Fibroblast of skin of left quadriceps (primary cell): ENCODE measurements at regions not wholly inside any gene's neighbourhood (a gene's known extent, or its start where the extent isn't known, plus 50 kb on each side); places are given as distances from the start of the nearest gene placed in this dataset.
A peak's percentile ranks its signal among the peaks of the same experiment; 100 is the strongest.

Experiments used
- DNase-seq, 2 experiments: peaks; one replicate each; pipeline ENCODE4 v3.0.0-alpha.2; 2013; ENCODE audit warnings: low read depth in 2 of 2

- DNase-seq, result no peak
Measured at GRCh38 chr14:58846682-58847465, 209.1 kb downstream of the DACT1 start.

GRCh38 chr14:58848365-58848764, 210.6 kb downstream of the DACT1 start:
- no peak for DNase-seq

- no peak for DNase-seq
Measured at GRCh38 chr14:58849601-58850000, 211.8 kb downstream of the DACT1 start.

GRCh38 chr14:58850011-58850410, 212.2 kb downstream of the DACT1 start:
- no peak for DNase-seq

GRCh38 chr14:58861586-58861985, 223.8 kb downstream of the DACT1 start:
- no peak for DNase-seq

GRCh38 chr14:58862416-58863160, 224.8 kb downstream of the DACT1 start:
- no peak for DNase-seq

GRCh38 chr14:58863661-58864345, 226.0 kb downstream of the DACT1 start:
- no peak for DNase-seq

GRCh38 chr14:58864751-58865513, 227.2 kb downstream of the DACT1 start:
- peak; percentile 88 to 89 for DNase-seq

GRCh38 chr14:58865514-58866281, 227.9 kb downstream of the DACT1 start:
- DNase-seq, result peak; percentile 75 to 77

GRCh38 chr14:58866391-58866790, 228.6 kb downstream of the DACT1 start:
- no peak for DNase-seq

- no peak for DNase-seq
Measured at GRCh38 chr14:58870961-58871360, 233.2 kb downstream of the DACT1 start.

GRCh38 chr14:58871573-58871972, 233.8 kb downstream of the DACT1 start:
- no peak for DNase-seq

GRCh38 chr14:58872061-58872460, 234.3 kb downstream of the DACT1 start:
- no peak for DNase-seq

GRCh38 chr14:58873228-58873953, 235.6 kb downstream of the DACT1 start:
- DNase-seq, result no peak

- no peak for DNase-seq
Measured at GRCh38 chr14:58875613-58876012, 237.9 kb downstream of the DACT1 start.

GRCh38 chr14:58876608-58877007, 238.8 kb downstream of the DACT1 start:
- peak; percentile 67 to 69 for DNase-seq

GRCh38 chr14:58878439-58879139, 240.8 kb downstream of the DACT1 start:
- DNase-seq, result no peak

- no peak for DNase-seq
Measured at GRCh38 chr14:58881433-58881832, 243.7 kb downstream of the DACT1 start.

GRCh38 chr14:58882577-58883018, 244.8 kb downstream of the DACT1 start:
- peak; percentile 93 for DNase-seq

GRCh38 chr14:58884442-58884841, 246.7 kb downstream of the DACT1 start:
- no peak for DNase-seq
